ENCODE measurements at regions not wholly inside any gene's neighbourhood (a gene's known extent, or its start where the extent isn't known, plus 50 kb on each side); places are given as distances from the start of the nearest gene placed in this dataset.

GRCh38 chr3:176172492-176172891 is 1024.8 kb downstream of the TBL1XR1 start:
- H3K4me2 ChIP-seq: no peak overlapping the region
- H3K9me3 ChIP-seq (ENCODE audit: low read depth): no peaks in the 10 kb centered on the region
- no peaks in the 10 kb centered on the region for H3K79me2 ChIP-seq
- H3K4me3 ChIP-seq: no peak overlapping the region
- TF ChIP-seq EZH2 (IDR thresholded peaks at IDR 0.05; ENCODE audit: borderline replicate concordance): no peak
- TF ChIP-seq CTCF (IDR thresholded peaks at IDR 0.05; ENCODE audit: poor library complexity): no peak
- no peak for TF ChIP-seq EZH2phosphoT487 (IDR thresholded peaks at IDR 0.05; ENCODE audit: low read depth, severe bottlenecking, unreplicated experiment)
- 94% methylated on average over 1 of the region's 1 CpG for WGBS (ENCODE audit: low lambda C conversion rate, missing lambda C conversion rate)
- DNase-seq (ENCODE audit: low spot score): no peak
- no peaks in the 10 kb centered on the region for H3K36me3 ChIP-seq (replicated peaks; ENCODE audit: insufficient read depth, low read depth)
- no peaks in the 10 kb centered on the region for H3K4me1 ChIP-seq (ENCODE audit: insufficient read depth)
- no peaks in the 10 kb centered on the region for H3K27me3 ChIP-seq
- no peak overlapping the region for H2AFZ ChIP-seq
- no peaks in the 10 kb centered on the region for H4K20me1 ChIP-seq (ENCODE audit: insufficient read depth, poor library complexity, severe bottlenecking)
- H3K27ac ChIP-seq: no peak overlapping the region
- no peaks in the 10 kb centered on the region for H3K9me2 ChIP-seq (replicated peaks; ENCODE audit: insufficient read depth)

GRCh38 chr3:176167272-176167671 is 1030.0 kb downstream of the TBL1XR1 start:
- no peak overlapping the region for H3K4me3 ChIP-seq
- no peaks in the 10 kb centered on the region for H3K9me3 ChIP-seq (ENCODE audit: low read depth)
- H3K27me3 ChIP-seq: no peaks in the 10 kb centered on the region
- no peaks in the 10 kb centered on the region for H3K36me3 ChIP-seq (replicated peaks; ENCODE audit: insufficient read depth, low read depth)
- no peaks in the 10 kb centered on the region for H3K4me1 ChIP-seq (ENCODE audit: insufficient read depth)
- H3K27ac ChIP-seq: no peak overlapping the region
- 65% methylated on average over 2 of the region's 2 CpGs for WGBS (ENCODE audit: low lambda C conversion rate, missing lambda C conversion rate)
- TF ChIP-seq CTCF (IDR thresholded peaks at IDR 0.05; ENCODE audit: poor library complexity) (no peak), EZH2phosphoT487 (IDR thresholded peaks at IDR 0.05; ENCODE audit: low read depth, severe bottlenecking, unreplicated experiment) (no peak), EZH2 (IDR thresholded peaks at IDR 0.05; ENCODE audit: borderline replicate concordance) (no peak)
- peak; percentile 17 for DNase-seq (ENCODE audit: low spot score)
- H4K20me1 ChIP-seq (ENCODE audit: insufficient read depth, poor library complexity, severe bottlenecking): no peaks in the 10 kb centered on the region
- H3K4me2 ChIP-seq: no peak overlapping the region
- no peak overlapping the region for H2AFZ ChIP-seq
- no peaks in the 10 kb centered on the region for H3K9me2 ChIP-seq (replicated peaks; ENCODE audit: insufficient read depth)
- H3K79me2 ChIP-seq: no peaks in the 10 kb centered on the region

GRCh38 chr3:176160997-176161396 is 1036.3 kb downstream of the TBL1XR1 start:
- Histone ChIP-seq H3K27me3 (no peaks in the 10 kb centered on the region), H3K4me3 (no peak overlapping the region), H3K36me3 (replicated peaks; ENCODE audit: insufficient read depth, low read depth) (no peaks in the 10 kb centered on the region), H3K27ac (no peak overlapping the region), H3K4me2 (no peak overlapping the region), H2AFZ (no peak overlapping the region), H3K9me2 (replicated peaks; ENCODE audit: insufficient read depth) (no peaks in the 10 kb centered on the region), H3K9me3 (ENCODE audit: low read depth) (no peaks in the 10 kb centered on the region), H4K20me1 (ENCODE audit: insufficient read depth, poor library complexity, severe bottlenecking) (no peaks in the 10 kb centered on the region), H3K4me1 (ENCODE audit: insufficient read depth) (no peaks in the 10 kb centered on the region), H3K79me2 (no peaks in the 10 kb centered on the region)
- TF ChIP-seq EZH2phosphoT487 (IDR thresholded peaks at IDR 0.05; ENCODE audit: low read depth, severe bottlenecking, unreplicated experiment) (no peak), CTCF (IDR thresholded peaks at IDR 0.05; ENCODE audit: poor library complexity) (no peak), EZH2 (IDR thresholded peaks at IDR 0.05; ENCODE audit: borderline replicate concordance) (no peak)
- no peak for DNase-seq (ENCODE audit: low spot score)

- TF ChIP-seq EZH2phosphoT487 (IDR thresholded peaks at IDR 0.05; ENCODE audit: low read depth, severe bottlenecking, unreplicated experiment) (no peak), EZH2 (IDR thresholded peaks at IDR 0.05; ENCODE audit: borderline replicate concordance) (no peak), CTCF (IDR thresholded peaks at IDR 0.05; ENCODE audit: poor library complexity) (no peak)
- no peaks in the 10 kb centered on the region for H3K36me3 ChIP-seq (replicated peaks; ENCODE audit: insufficient read depth, low read depth)
Observed at GRCh38 chr3:176159796-176160195, 1037.5 kb downstream of the TBL1XR1 start.

More at GRCh38 chr3:176159796-176160195, 1037.5 kb downstream of the TBL1XR1 start:
- no peaks in the 10 kb centered on the region for H3K27me3 ChIP-seq
- H3K27ac ChIP-seq: no peak overlapping the region
- WGBS (ENCODE audit: low lambda C conversion rate, missing lambda C conversion rate): 85% methylated on average over 2 of the region's 2 CpGs
- H3K4me1 ChIP-seq (ENCODE audit: insufficient read depth): no peaks in the 10 kb centered on the region
- no peak overlapping the region for H3K4me3 ChIP-seq
- no peak overlapping the region for H3K4me2 ChIP-seq
- no peaks in the 10 kb centered on the region for H3K9me3 ChIP-seq (ENCODE audit: low read depth)
- H3K9me2 ChIP-seq (replicated peaks; ENCODE audit: insufficient read depth): no peaks in the 10 kb centered on the region
- H2AFZ ChIP-seq: no peak overlapping the region
- H3K79me2 ChIP-seq: no peaks in the 10 kb centered on the region
- DNase-seq (ENCODE audit: low spot score): peak; percentile 6
- no peaks in the 10 kb centered on the region for H4K20me1 ChIP-seq (ENCODE audit: insufficient read depth, poor library complexity, severe bottlenecking)

All from hepatocyte (in vitro differentiated cells).